Endothelial cell of umbilical vein (primary cell): ENCODE measurements at regions not wholly inside any gene's neighbourhood (a gene's known extent, or its start where the extent isn't known, plus 50 kb on each side); places are given as distances from the start of the nearest gene placed in this dataset.

Experiments
- BruUV-seq: library from RNA; stranded (reverse); fragments of 400-500 nt; replicated peaks from 2 replicates; lab custom pipeline; 2021; lab: Mats Ljungman, UMichigan
- CTCF ChIA-PET: fragments of 300-600, 350-600 bp; sonication (Branson Sonifier 250); formaldehyde crosslinking; loops from one replicate; lab custom pipeline; 2021; ENCODE audit warnings: antibody characterized with exemption, inconsistent platforms; lab: Charles Lee
- POLR2A ChIA-PET: fragments of 300-600, 350-600 bp; sonication (Branson Sonifier 250); formaldehyde crosslinking; loops from one replicate; lab custom pipeline; 2021; ENCODE audit warnings: antibody characterized with exemption, inconsistent platforms; lab: Charles Lee
- DNase-seq: peaks from one replicate; pipeline ENCODE4 v3.0.0-alpha.2; 2011; ENCODE audit warnings: low read depth, low spot score
- FAIRE-seq: peaks from 2 replicates; lab custom pipeline; 2011; peaks lifted over from hg19 to GRCh38; lab: Jason Lieb, UNC
- H2AFZ ChIP-seq: 2 replicates; pipeline ENCODE4 v1.6.0; 2012; ENCODE audit warnings: low read depth, low read length, control low read depth, inconsistent platforms
- H3K27ac ChIP-seq: 2 replicates; pipeline ENCODE4 v1.5.1; 2011; ENCODE audit warnings: low read depth, mild to moderate bottlenecking, control low read depth, low read length, moderate library complexity; ENCODE audit not compliant: insufficient read depth
- H3K27me3 ChIP-seq, 2 experiments: 2 replicates each; pipeline versions ENCODE4 v1.6.0 to v1.6.1; 2011; ENCODE audit warnings: low read length in 2 of 2, mixed read lengths in 1 of 2; ENCODE audit not compliant: control insufficient read depth in 2 of 2, insufficient read depth in 2 of 2
- H3K36me3 ChIP-seq, 2 experiments: 2 replicates in 1 of 2; 3 replicates in 1 of 2; pipeline ENCODE4 v1.5.1; 2011; ENCODE audit warnings: low read length in 2 of 2, mild to moderate bottlenecking in 1 of 2, moderate library complexity in 1 of 2; ENCODE audit not compliant: control insufficient read depth in 2 of 2, insufficient read depth in 2 of 2; ENCODE audit errors: extremely low read depth in 1 of 2
- H3K4me1 ChIP-seq: 3 replicates; pipeline ENCODE4 v1.5.1; 2011; ENCODE audit warnings: mild to moderate bottlenecking, low read length; ENCODE audit not compliant: control insufficient read depth, insufficient read depth; ENCODE audit errors: extremely low read depth
- H3K4me2 ChIP-seq: 2 replicates; pipeline ENCODE4 v1.6.1; 2011; ENCODE audit warnings: low read length, control low read depth, mixed read lengths; ENCODE audit not compliant: insufficient read depth
- H3K4me3 ChIP-seq, 3 experiments: fragments of 200-600 bp in 1 of 3; sonication (generic), shearing (Covaris generic) in 1 of 3; replicated peaks in 1 of 3; 2 replicates each; pipeline ENCODE4 v1.5.1; 2011 to 2016; ENCODE audit warnings: control low read depth in 3 of 3, low read length in 3 of 3, mild to moderate bottlenecking in 2 of 3, inconsistent platforms in 1 of 3, low read depth in 1 of 3, moderate library complexity in 1 of 3; ENCODE audit not compliant: insufficient read depth in 1 of 3
- H3K79me2 ChIP-seq: 2 replicates; pipeline ENCODE4 v1.6.0; 2012; ENCODE audit warnings: low read length, inconsistent platforms; ENCODE audit not compliant: control insufficient read depth, insufficient read depth
- H3K9ac ChIP-seq: replicated peaks from 2 replicates; pipeline ENCODE3; 2011; ENCODE audit warnings: low read length, control low read depth; ENCODE audit not compliant: insufficient read depth; ENCODE audit errors: extremely low read depth
- H3K9me1 ChIP-seq: replicated peaks from 3 replicates; pipeline ENCODE4 v1.6.0; 2011; ENCODE audit warnings: mild to moderate bottlenecking, low read length; ENCODE audit not compliant: control insufficient read depth, insufficient read depth; ENCODE audit errors: extremely low read depth
- H3K9me3 ChIP-seq: replicated peaks from 2 replicates; pipeline ENCODE4 v1.5.1; 2012; ENCODE audit warnings: low read length, inconsistent platforms; ENCODE audit not compliant: control insufficient read depth, insufficient read depth
- H4K20me1 ChIP-seq: replicated peaks from 2 replicates; pipeline ENCODE3; 2011; ENCODE audit warnings: mild to moderate bottlenecking, low read length; ENCODE audit not compliant: control insufficient read depth, insufficient read depth; ENCODE audit errors: extremely low read depth
- CTCF ChIP-seq, 2 donors: IDR thresholded peaks; 1 replicate in 1 of 2; 2 replicates in 1 of 2; pipeline ENCODE4 v1.5.1; 2011; ENCODE audit warnings: low read length in 2 of 2, mild to moderate bottlenecking in 2 of 2, moderate library complexity in 2 of 2, control low read depth in 1 of 2, inconsistent platforms in 1 of 2, low read depth in 1 of 2; ENCODE audit not compliant: insufficient read depth in 1 of 2; ENCODE audit errors: extremely low read depth in 1 of 2
- EZH2 ChIP-seq: IDR thresholded peaks from 2 replicates; pipeline ENCODE4 v1.6.1; 2012; ENCODE audit warnings: borderline replicate concordance, low read depth, mild to moderate bottlenecking, moderate library complexity, low read length, inconsistent platforms; ENCODE audit not compliant: severe bottlenecking
- FOS ChIP-seq: IDR thresholded peaks from 2 replicates; pipeline ENCODE4 v1.6.1; 2011; ENCODE audit warnings: mild to moderate bottlenecking, low read length, moderate library complexity, borderline replicate concordance; ENCODE audit not compliant: insufficient read depth
- GATA2 ChIP-seq: IDR thresholded peaks from 2 replicates; pipeline ENCODE4 v1.7.0; 2011; ENCODE audit warnings: low read depth, mild to moderate bottlenecking, moderate library complexity, mixed read lengths, low read length; ENCODE audit not compliant: insufficient read length, insufficient read depth
- JUN ChIP-seq: IDR thresholded peaks from 2 replicates; pipeline ENCODE4 v1.6.1; 2011; ENCODE audit warnings: borderline replicate concordance, low read depth; ENCODE audit not compliant: insufficient read length, insufficient read depth
- MAX ChIP-seq: IDR thresholded peaks from 2 replicates; pipeline ENCODE4 v1.6.1; 2011; ENCODE audit not compliant: insufficient read depth, insufficient read length
- MYC ChIP-seq: IDR thresholded peaks from one replicate; pipeline ENCODE4 v1.6.1; 2011; ENCODE audit warnings: mild to moderate bottlenecking, low read depth, low read length
- POLR2A ChIP-seq: IDR thresholded peaks from 2 replicates; pipeline ENCODE4 v1.6.1; 2012; ENCODE audit warnings: low read depth, mild to moderate bottlenecking, control low read depth, low read length
- POLR2AphosphoS5 ChIP-seq: IDR thresholded peaks from 2 replicates; pipeline ENCODE4 v1.6.1; 2012; ENCODE audit warnings: low read depth, mild to moderate bottlenecking, control low read depth, low read length, moderate library complexity; ENCODE audit not compliant: insufficient read depth
- dilution Hi-C: fragments of 300-500 bp; cut with MboI; formaldehyde crosslinking; loops from one replicate; pipeline ENCODE4 v1.15.0; 2019; ENCODE audit warnings: low sequenced_read_pairs; ENCODE audit not compliant: extremely low pct_ligation_motif_present
- intact Hi-C: fragments of 100-400 bp; cut with micrococcal nuclease; formaldehyde crosslinking; loops from one replicate; pipeline ENCODE4 v1.10.0; 2022

- Histone ChIP-seq H2AFZ (no peak overlapping the region), H4K20me1 (no peaks in the 10 kb centered on the region), H3K9ac (no peak overlapping the region), H3K27me3 (no peaks in the 10 kb centered on the region), H3K9me1 (no peaks in the 10 kb centered on the region), H3K9me3 (no peaks in the 10 kb centered on the region), H3K4me2 (no peak overlapping the region), H3K4me1 (no peaks in the 10 kb centered on the region), H3K27ac (no peak overlapping the region), H3K79me2 (no peaks in the 10 kb centered on the region), H3K4me3 (no peak overlapping the region), H3K36me3 (no peaks in the 10 kb centered on the region)
- ChIA-PET POLR2A (no interaction called here), CTCF (interaction anchor here (1.2 to 1.5 kb wide), 2 partner anchors 9 to 13 kb away, joined by 3 to 5 read pairs; no protein-coding TSS in a partner anchor)
- intact Hi-C loops = no loop called here
- no peak for FAIRE-seq
- dilution Hi-C loops = no loop called here
- no peak for TF ChIP-seq CTCF (IDR thresholded peaks at IDR 0.05; ENCODE audit: extremely low read depth in 1 of 2, insufficient read depth in 1 of 2, low read depth in 1 of 2, low read length in 2 of 2)
- no TSS peak for BruUV-seq
- DNase-seq = no peak
Measured at GRCh38 chr1:219372916-219373615, 199.4 kb downstream of the LYPLAL1 start.

GRCh38 chr1:219371471-219371870 is 197.8 kb downstream of the LYPLAL1 start:
- H3K79me2 ChIP-seq = no peaks in the 10 kb centered on the region
- H3K4me3 ChIP-seq = no peak overlapping the region
- no peak overlapping the region for H2AFZ ChIP-seq
- no TSS peak for BruUV-seq
- dilution Hi-C loops = no loop called here
- H4K20me1 ChIP-seq = no peaks in the 10 kb centered on the region
- ChIA-PET CTCF (interaction anchor here (0.6 kb wide), 1 partner anchor 14 kb away, joined by 4 read pairs; no protein-coding TSS in a partner anchor), POLR2A (no interaction called here)
- H3K9me3 ChIP-seq = no peaks in the 10 kb centered on the region
- H3K27ac ChIP-seq = no peak overlapping the region
- TF ChIP-seq POLR2AphosphoS5 = no peak
- no peak for TF ChIP-seq MYC
- no peak for TF ChIP-seq MAX
- TF ChIP-seq POLR2A = no peak
- no peak for TF ChIP-seq JUN
- TF ChIP-seq GATA2 = no peak
- TF ChIP-seq EZH2 = no peak
- no peak for TF ChIP-seq CTCF (IDR thresholded peaks at IDR 0.05; ENCODE audit: extremely low read depth in 1 of 2, insufficient read depth in 1 of 2, low read depth in 1 of 2, low read length in 2 of 2)
- no peak for TF ChIP-seq FOS
- DNase-seq = no peak
- FAIRE-seq = no peak
- no peaks in the 10 kb centered on the region for H3K9me1 ChIP-seq
- no peaks in the 10 kb centered on the region for H3K4me1 ChIP-seq
- H3K36me3 ChIP-seq = no peaks in the 10 kb centered on the region
- H3K27me3 ChIP-seq = no peaks in the 10 kb centered on the region
- H3K4me2 ChIP-seq = no peak overlapping the region
- H3K9ac ChIP-seq = no peak overlapping the region
- intact Hi-C loops = no loop called here
